GM18870 (cell line): ENCODE measurements at regions not wholly inside any gene's neighbourhood (a gene's known extent, or its start where the extent isn't known, plus 50 kb on each side); places are given as distances from the start of the nearest gene placed in this dataset.

Experiments
- ATAC-seq: cut with Tn5 transposase; IDR thresholded peaks from one replicate; pipeline ENCODE4 v1.9.1; 2021; ENCODE audit warnings: moderate library complexity; ENCODE audit not compliant: unreplicated experiment

GRCh38 chr3:10695595-10696285, 120.3 kb upstream of the SLC6A11 start:
- ATAC-seq: no peak

DNA sequence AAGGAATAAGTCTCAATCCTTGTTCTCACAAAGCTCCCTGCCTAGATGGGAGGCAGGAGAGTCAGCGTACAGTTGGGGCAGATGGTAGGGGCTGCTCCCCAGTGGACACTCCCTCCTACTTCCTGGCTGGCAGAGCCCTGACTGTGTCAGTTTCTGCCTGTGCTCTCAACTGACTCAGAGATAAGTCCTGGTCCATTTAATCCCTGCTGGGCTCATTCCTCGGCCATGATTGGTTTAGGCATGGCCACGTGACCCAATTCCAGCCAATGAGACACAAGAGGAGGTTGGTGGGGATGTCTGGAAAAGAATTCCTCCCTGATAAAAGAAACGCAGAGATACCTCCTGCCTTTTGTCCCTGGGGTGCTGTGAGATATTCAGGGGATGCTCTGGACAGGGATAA, 118.1 kb upstream of the SLC6A11 start:
- no peak for ATAC-seq

GRCh38 chr3:10700821-10701220, 115.2 kb upstream of the SLC6A11 start:
- no peak for ATAC-seq

- no peak for ATAC-seq
Observed at GRCh38 chr3:10702961-10703740, 112.9 kb upstream of the SLC6A11 start.

DNA sequence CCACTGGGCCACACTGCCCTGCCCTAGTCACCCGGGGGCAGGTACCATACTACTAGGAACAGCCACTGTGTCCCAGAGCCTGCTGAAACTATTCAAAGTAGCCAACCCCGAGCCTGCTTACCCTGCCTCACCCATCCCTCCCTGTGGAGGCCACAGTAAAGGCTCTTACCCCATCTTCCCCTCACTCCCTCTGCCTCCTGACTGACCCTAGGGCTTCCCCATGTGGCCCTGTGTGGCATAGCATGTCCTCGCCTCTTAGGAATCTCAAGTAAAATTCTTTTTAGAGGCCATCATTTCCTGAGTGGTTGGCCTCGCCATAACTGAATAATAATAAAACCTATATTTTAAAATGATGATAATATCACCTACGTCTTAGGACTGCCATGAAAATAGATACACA, 112.2 kb upstream of the SLC6A11 start:
- no peak for ATAC-seq

DNA sequence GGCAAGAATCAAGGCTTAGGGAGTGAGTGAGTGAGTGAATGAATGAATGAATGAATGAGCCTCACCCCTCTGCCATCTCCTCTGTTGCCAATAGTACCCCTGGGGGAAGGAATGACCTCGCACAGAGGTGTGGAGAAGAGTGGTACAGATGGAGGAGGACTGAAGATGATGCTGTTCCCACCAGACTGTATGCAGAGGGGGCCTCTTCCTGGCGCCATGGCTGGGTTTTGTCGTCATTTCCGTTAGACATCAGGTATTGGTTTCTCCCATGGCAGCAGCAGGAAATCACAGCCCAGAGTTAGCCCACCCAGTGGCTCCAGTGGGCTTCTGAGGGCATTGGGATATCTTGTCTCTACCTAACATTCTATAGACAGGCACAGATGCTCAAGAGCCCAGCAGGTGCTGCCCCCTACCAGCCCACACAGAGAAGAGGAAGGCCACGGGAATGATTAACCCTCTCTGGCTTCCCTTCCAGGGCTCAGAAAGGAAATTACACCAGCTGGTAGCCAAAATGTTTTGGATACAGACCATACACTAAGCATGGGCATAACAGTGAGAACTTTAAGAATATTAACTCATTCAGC, 109.8 kb upstream of the SLC6A11 start:
- no peak for ATAC-seq

DNA sequence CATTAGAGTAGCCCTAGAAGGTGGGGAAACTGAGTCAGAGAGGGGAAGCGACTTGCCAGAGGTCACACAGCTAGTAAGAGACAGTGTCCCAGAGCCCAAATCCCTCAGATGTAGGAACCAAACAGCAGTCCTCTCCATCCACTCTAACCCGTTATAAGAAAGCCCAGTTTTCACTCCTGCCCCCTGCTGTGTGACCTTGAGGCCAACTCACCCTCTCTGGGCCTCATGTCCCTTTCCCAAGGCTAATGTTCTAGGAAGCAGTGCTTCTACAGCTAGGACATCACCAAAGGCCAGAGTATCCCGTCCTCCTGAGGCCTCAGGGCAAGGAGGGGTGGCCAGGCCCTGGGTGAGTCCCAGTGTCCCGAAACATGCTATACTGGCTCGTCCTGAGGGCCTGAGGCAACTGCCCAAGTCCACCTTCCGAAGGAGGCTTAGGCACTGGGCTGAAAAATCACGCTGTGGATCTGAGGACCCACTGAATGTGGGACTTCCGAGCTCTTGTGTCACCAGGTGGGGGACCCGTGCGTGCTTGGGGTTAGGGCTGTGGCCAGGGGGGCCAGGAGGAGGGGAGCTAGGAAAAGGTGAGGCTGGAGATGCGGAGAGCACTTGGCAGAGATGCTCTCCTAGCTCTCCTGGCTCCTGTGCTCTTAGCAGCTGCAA, 109.2 kb upstream of the SLC6A11 start:
- ATAC-seq: no peak

GRCh38 chr3:10707400-10708215, 108.4 kb upstream of the SLC6A11 start:
- ATAC-seq: no peak

GRCh38 chr3:10708216-10708893, 107.7 kb upstream of the SLC6A11 start:
- no peak for ATAC-seq

GRCh38 chr3:10709110-10709781, 106.8 kb upstream of the SLC6A11 start:
- no peak for ATAC-seq

GRCh38 chr3:10712121-10712520, 103.9 kb upstream of the SLC6A11 start:
- ATAC-seq: no peak

DNA sequence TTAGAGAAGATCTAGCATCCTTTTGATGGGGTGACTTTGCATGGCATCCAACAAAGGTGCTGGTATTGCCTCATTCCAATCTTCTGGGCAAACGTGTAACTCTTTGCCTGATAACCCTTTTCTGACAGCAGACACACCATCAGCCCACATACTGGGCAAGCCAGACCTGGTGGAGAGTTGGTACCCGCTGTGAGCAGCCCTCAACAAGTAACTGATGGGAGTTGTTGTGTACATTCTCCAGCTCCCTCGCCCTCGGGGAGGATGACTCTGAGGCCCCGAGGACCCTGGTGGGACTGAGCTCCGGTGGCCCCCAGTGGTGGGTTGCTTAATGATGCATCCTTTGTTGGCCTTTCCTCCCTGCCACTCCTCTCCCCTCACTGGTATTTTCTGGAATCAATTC, 102.4 kb upstream of the SLC6A11 start:
- ATAC-seq: no peak

DNA sequence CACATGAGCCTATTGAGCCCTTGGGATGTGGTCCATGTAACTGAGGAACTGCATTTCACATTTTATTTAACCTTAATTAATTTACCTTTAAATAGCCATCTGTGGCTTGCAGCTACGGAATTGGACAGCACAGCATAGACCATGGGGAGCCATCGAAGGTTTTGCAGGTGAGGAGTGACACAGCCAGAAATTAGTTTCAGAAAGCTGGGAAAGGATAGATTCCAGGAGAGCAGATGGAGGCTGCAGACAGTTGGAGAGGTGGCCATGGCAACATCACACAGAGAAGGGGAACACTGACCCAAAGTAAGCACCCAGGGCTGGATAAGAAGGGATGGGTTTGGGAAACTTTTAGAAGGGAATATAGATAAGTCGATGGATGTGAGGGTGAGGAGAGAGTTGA, 100.1 kb upstream of the SLC6A11 start:
- ATAC-seq: no peak

GRCh38 chr3:10716964-10717363, 99.1 kb upstream of the SLC6A11 start:
- no peak for ATAC-seq

DNA sequence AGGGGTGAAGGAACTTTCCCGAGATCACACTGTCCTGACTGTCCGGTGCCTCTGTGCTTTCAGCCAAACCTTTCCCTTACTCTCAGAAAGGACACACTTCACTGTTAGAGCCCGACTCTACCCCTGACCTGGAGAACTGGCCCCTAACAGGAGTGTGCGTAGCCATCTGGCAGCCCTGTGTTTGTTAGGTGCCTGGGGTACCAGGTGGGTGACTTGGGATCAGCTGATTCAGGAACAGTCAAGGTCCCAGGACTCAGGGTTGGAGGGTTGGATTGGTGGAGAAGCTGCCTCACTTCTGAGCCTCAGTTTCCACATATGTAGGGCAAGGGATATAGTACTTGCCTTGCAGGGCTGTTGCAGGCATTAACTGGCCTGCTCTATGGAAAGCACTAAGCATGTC, 98.3 kb upstream of the SLC6A11 start:
- ATAC-seq: no peak

- no peak for ATAC-seq
Observed at GRCh38 chr3:10721101-10721500, 94.9 kb upstream of the SLC6A11 start.

- ATAC-seq: no peak
Observed at GRCh38 chr3:10722911-10723310, 93.1 kb upstream of the SLC6A11 start.

DNA sequence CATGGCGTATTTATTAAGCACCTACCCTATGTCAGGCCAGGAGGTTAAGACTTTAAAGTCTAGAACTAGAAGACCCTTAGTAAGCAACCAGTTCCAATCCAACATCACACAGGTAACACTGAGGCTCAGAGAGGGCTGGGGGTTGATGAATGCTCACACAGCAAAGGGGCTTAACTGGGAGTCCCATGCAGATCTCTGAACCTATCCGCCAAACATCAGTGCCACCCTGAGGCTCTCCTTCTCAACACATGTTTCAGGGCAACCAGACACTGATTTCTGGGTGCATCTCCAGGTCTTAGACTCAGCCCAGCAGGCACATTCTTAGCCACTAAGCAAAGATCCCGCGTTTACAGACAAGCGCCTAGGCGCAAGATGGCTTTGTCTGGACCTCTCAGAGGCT, 92.0 kb upstream of the SLC6A11 start:
- no peak for ATAC-seq

GRCh38 chr3:10725067-10725466, 91.0 kb upstream of the SLC6A11 start:
- no peak for ATAC-seq

DNA sequence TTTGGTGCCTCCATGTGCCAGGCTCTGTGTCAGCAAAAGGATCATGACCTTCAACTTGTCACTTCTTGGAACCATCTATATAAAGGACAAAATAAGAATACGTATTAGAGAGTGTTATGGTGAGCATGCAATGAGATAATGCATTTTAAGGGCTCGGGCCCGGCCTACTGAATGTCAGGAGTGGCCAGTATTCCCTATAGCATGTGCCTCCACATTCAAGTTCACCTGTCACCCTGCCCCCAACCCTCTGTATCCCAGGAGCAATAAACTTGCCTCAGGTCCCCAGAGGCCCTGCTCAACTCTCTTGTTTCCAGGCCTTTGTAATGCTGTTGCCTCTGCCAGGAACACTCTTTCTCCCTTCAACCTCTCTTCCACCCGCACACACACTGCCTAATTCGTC, 90.2 kb upstream of the SLC6A11 start:
- ATAC-seq: no peak
